HG02938 (cell line): ENCODE measurements at regions not wholly inside any gene's neighbourhood (a gene's known extent, or its start where the extent isn't known, plus 50 kb on each side); places are given as distances from the start of the nearest gene placed in this dataset.

Source experiments
- ATAC-seq: cut with Tn5 transposase; IDR thresholded peaks from one replicate; pipeline ENCODE4 v1.9.1; 2021; ENCODE audit warnings: mild to moderate bottlenecking, moderate library complexity; ENCODE audit not compliant: unreplicated experiment

- no peak for ATAC-seq
Measured at GRCh38 chr19:30318936-30319335, 53.2 kb upstream of the ZNF536 start.

DNA sequence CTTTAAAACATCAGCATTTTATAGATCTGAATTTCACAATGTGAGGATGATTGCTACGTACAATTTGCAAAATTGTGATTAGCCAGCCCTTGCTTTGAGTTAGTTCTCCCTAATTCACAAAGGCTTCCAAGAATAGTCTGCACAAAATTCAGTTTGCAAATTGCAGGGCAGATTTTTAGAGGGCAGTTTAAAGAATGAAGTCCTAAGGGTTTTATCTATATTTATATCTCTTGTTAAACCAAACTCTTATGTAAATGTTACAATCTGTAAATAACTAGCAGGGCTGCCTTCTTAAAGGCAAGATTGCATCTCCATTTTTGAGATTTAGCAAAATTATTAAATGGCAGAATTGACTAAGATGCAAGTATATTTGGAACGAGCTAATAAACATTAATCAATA, 52.8 kb upstream of the ZNF536 start:
- no peak for ATAC-seq

GRCh38 chr19:30319876-30320275, 52.3 kb upstream of the ZNF536 start:
- no peak for ATAC-seq

DNA sequence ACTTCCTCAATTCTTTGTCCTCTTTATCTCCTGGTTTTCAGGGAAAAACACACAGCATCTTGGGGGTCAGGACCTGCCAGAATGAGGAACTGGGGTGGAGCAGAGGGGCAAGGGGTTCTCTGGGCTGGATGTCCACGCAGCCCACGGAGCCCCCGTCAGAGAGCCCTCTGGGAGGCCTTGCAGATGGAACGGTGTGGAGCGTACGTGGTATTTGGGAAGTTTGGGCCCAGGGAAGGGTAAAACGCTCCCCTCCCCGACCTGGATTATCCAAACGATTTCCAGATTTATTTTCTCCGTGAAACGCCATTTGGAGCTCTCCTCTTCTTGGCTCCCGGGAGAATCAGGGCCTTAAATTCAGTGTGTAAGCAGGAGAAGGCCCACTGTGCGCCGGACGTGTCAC, 51.7 kb upstream of the ZNF536 start:
- no peak for ATAC-seq

DNA sequence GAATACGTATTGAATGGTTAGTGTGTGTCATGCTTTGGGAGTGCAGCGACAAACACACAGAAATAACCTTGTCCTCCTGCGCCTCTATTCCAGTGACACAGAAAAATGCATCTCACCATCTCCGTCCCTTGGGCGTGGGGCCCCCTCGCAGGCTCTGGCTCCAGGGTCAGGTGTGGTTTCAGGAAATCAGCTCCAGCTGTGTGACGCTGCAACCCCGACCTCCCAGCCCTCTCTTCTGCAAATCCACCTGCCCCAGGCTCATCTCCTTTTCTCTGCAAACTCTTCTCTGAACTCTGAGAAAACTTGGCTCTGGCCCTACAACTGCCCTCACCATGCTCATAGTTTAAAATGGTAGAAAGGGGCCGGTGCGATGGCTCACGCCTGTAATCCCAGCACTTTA, 51.3 kb upstream of the ZNF536 start:
- ATAC-seq: no peak
